Choroid plexus epithelial cell (primary cell): ENCODE measurements at regions not wholly inside any gene's neighbourhood (a gene's known extent, or its start where the extent isn't known, plus 50 kb on each side); places are given as distances from the start of the nearest gene placed in this dataset.
"Not testable (repeated sequence)": the region's sequence is repeated elsewhere in the genome, so short reads cannot be mapped to it uniquely, and the experiment has no call there.

Experiments
- DNase-seq: peaks from one replicate; pipeline ENCODE4 v3.0.0-alpha.2; 2010; ENCODE audit warnings: low read depth
- H3K4me3 ChIP-seq: 2 replicates; pipeline ENCODE4 v1.5.1; 2011; ENCODE audit warnings: low read depth, mild to moderate bottlenecking, control low read depth, low read length, moderate library complexity
- CTCF ChIP-seq: conservative IDR thresholded peaks from 2 replicates; pipeline ENCODE4 v1.5.1; 2011; ENCODE audit warnings: low read depth, mild to moderate bottlenecking, control low read depth, inconsistent platforms, low read length, moderate library complexity

DNA sequence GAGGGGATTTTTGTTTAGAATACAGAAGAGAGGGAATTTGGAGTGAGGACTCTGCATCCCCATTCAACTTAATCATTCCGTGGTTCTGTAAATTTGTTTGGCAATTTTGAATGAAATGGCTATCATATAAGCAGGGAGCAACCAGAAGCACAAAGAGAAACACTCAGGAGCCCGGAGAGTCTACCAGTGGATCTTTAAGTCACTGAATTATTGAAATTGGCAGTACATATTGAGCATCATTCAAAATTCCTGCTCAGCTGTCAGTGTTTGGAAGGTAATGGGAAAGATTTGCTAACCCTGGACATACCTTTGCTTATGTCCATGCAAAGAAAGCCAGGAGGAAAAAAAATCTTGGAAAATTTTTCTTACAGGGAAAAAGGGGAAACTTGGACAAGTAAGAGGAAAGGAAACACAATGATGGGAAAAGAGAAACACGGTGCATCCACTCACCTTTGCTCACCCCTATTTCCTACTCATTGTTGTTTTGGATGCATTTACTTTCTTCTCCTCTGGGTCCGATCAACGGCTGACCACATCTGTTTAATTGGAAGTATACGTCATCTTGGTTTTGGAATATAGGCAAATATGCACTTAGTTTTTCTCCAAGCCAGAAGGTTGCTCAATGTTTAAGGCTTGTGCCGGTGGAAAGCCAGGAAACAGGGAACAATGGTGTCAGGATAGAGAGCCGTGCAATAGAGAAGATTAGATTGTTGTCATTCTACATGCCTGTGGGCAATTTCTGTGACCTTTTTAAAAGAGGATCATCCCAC lies 243.0 kb upstream of the LYPLAL1 start:
- no peak for TF ChIP-seq CTCF
- DNase-seq = peak; percentile 91
- H3K4me3 ChIP-seq = no peak overlapping the region

GRCh38 chr1:218931324-218931723 lies 242.4 kb upstream of the LYPLAL1 start:
- no peak for TF ChIP-seq CTCF
- no peak overlapping the region for H3K4me3 ChIP-seq
- peak; percentile 28 for DNase-seq

- DNase-seq = no peak
- no peak overlapping the region for H3K4me3 ChIP-seq
- no peak for TF ChIP-seq CTCF
These were observed 240.2 kb upstream of the LYPLAL1 start for GRCh38 chr1:218933513-218933912.

GRCh38 chr1:218935408-218935807 lies 238.3 kb upstream of the LYPLAL1 start:
- not testable (repeated sequence) for DNase-seq, H3K4me3 ChIP-seq

DNA sequence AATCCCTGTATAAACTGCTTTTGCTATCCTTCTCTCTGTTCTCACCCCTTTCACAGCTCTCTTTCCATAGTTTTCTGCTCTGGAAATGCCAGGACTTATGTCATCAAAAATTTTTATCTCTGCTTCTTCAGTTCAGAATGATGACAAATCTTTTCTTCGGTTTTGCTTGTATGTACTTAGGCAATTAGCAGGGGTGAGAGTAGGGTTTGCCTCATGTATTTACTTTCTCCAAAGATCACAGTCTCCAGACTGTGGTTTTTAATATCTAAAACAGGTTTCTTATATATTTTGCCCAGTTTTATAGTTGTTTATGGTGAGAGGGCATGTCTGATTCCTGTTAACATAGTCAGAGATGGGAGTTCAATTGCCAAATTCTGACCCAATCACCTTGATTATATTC lies 235.4 kb upstream of the LYPLAL1 start:
- H3K4me3 ChIP-seq = no peak overlapping the region
- no peak for TF ChIP-seq CTCF
- peak; percentile 31 for DNase-seq

- peak; percentile 44 for DNase-seq
- H3K4me3 ChIP-seq = no peak overlapping the region
- TF ChIP-seq CTCF = no peak
These were observed 234.6 kb upstream of the LYPLAL1 start for GRCh38 chr1:218939095-218939494.

- no peak for TF ChIP-seq CTCF
- no peak for DNase-seq
- no peak overlapping the region for H3K4me3 ChIP-seq
These were observed 231.2 kb upstream of the LYPLAL1 start for GRCh38 chr1:218942431-218942830.
